H1 (cell line): ENCODE measurements at regions not wholly inside any gene's neighbourhood (a gene's known extent, or its start where the extent isn't known, plus 50 kb on each side); places are given as distances from the start of the nearest gene placed in this dataset.

Source experiments
- SRF ChIP-seq: IDR thresholded peaks from 2 replicates; pipeline ENCODE4 v1.6.1; 2011; ENCODE audit warnings: mild to moderate bottlenecking, low read depth, low read length, moderate library complexity

DNA sequence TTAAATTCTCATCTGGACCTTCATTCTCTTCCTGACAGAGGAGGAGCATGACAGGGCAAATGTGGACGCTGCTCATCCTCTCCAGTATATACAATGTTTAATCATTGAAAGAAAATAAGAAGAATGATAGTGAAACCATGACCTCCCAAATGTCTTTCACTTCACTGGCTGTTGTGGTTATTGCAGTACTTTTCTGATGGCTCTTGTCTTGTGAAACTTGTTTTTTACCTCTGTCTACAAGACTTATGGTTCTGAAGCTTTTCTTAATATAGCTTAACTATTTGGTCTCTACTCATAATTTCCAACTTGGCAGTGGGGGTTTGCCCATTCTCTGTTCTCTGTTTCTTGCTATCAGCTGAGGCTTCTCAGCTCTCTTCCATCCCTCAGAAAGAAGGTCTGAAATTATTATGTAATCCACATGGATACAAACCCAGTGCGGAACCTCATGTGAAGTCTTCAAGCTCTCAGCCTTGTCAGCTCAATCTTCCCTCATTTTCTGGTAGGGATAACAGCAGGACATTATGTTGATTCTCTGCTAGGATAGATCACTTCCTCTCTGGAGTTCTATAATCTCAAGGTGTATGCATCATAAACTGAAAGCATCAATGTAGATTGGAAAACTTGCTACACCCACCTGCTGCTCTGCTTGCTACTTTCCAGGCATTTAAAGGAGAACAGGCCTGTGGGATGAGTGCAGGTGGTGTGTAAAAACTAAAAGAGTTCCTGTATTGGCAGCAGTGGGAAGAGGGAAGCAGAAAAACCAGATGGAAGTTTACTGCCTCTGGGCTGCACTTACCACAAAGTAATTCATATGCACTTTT, 250.3 kb upstream of the HTR2A start (continued):
- no peak for TF ChIP-seq SRF
